ENCODE measurements at regions not wholly inside any gene's neighbourhood (a gene's known extent, or its start where the extent isn't known, plus 50 kb on each side); places are given as distances from the start of the nearest gene placed in this dataset.

DNA sequence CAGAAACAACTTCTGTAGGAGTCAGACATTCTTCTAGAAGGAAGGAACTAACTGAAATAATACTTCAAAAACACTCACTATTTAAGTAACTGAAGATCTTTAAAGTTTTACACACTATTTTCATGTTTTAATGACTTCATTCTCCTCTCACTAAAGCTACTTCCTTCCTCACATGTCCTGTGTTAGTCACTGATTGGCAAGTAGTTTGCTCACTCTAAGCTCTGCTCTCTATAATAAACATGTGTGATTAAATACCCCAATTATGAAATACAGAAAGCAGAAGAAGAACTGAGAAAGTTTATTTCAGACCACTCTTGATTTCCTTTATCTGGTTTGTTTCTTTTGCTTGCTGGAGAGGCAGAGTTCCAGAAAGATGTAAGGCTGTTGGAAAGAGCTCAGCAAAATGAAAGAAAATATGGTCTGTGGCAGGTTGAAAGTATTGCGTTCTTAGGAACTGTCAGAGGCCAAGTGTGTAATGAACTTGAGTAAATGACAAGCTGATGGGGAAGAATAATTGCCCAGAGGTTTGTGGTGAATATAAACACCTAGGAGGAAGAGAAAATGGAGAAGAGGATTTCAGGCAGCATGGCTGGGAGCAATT, 522.0 kb upstream of the SEL1L start:
- DNase-seq = no peak

DNA sequence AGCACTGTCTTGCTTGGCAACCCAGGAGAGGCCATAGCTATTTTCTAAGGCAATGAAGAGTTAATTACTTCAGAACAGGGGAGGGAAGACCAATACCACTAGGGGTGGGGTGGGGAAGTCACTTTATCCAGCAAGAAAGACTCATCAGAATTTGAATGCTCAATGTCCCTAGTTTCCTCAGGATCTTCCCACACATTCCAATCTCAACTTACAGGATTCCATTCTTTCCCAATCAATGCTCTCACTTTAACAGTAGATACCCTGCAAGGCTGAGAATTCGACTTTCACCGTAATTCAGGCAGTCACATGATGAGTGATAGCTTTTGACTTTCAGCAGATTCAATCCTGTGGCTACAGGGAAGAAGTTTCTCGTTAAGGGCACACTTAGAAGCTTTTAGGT, 526.6 kb upstream of the SEL1L start:
- no peak for DNase-seq

DNA sequence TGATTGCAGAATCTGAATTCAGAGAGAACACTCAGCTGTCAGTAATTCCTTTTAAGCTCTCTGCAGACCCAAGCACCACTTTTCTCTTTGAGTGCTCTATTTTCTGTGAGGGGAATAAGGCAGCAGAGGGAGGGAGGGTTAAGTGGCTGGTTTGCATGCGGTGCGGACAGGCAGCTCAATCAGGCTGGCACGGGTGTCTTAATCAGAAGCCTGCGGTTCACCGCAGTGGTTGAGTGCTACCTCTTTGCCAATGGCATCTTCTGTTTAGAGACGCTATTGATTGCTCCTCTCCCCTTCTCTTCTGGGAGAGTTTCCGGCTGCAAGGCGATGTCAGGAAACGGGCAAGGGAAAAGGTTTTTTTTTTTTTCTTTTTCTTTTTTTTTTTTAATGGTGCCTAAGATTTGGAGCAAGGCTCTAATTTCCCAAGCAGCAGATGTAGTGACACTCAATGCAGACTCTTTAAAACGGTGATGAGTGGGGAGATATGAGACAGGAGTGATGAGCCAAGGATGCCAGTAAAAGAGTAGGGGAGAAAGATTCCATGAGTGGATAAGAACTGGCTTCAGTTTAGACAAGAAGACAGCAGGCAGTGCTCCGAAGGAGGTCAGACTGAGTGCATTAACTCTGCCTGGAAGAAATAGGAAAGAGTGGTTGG, 533.7 kb upstream of the SEL1L start:
- no peak for DNase-seq

DNA sequence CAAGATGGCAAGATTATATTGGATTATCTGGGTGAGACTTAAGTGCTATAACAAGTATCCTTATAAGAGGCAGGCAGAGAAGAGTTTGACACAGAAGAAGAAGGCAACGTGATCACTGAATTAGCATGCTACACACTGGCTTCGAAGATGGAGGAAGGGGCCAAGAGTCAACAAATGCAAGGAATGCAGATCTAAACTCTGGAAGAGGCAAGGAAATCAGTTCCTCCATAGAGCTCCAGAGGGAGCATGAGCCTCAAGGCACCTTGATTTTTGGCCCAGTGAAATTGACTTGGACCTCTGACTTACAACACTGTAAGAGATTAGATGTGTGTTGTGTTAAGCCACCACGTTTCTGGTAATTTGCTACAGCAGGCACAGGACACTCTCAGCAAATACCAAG, 536.4 kb upstream of the SEL1L start:
- DNase-seq = no peak

GRCh38 chr14:82070753-82071152, 537.1 kb upstream of the SEL1L start:
- DNase-seq = no peak

DNA sequence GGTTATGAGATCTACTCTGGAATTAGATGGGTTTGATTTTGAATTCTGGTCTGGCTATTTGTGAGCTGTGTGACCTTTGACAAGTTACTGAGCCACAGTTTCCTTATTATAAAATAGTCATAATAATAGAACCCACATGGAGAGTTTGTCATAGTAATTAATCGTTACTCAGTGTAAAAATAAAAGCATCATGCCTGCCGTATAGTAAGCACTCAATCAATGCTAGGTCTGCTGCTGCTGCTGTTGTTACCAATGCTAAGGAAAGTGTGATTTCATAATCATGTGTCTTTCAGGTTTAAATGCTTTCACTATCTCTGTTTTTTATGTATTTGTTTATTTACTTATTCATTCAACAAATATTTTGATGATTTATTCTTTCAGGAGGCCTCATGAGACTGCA, 539.9 kb upstream of the SEL1L start:
- no peak for DNase-seq

DNA sequence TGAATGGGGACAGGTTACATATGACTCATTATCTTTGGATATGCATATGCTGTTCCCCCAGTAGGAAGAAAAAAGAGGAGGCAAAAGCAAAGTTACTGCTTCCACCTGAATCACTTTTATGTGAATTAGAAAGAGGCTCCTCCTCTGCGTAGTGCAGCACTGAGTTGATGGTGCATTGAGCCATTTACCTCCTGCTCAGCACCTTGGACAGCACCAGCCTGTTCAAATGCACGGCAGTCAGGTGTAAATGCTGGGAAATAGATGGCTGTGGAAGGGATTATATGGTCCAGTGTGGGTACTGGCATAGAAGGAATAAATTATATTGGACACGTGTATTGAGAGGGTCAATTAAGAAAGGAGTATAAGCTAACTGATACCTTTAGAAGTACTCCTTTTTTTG, 541.9 kb upstream of the SEL1L start:
- DNase-seq = no peak

GRCh38 chr14:82079553-82079952, 545.9 kb upstream of the SEL1L start:
- DNase-seq = no peak

DNA sequence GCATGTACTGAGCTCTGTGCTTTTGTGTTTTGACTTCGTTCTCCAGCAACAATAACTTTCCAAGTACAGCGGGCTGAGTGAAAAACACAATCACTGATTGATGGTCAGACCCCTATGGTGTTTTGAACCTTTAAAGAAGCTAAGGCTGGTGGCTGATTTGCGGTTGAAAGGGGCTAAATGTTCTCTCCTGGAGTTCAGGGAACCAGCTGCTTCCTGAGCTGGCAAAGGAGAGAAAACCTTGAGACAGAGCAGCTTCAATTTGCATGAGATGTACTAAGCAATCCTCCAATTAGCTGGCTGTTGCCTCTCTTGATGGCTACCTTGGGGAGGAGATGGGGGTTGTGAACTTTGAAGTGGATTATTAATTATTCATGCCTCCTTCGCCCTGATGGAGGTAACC, 546.7 kb upstream of the SEL1L start:
- DNase-seq = no peak

- DNase-seq = no peak
Measured at GRCh38 chr14:82084813-82085212, 551.2 kb upstream of the SEL1L start.

DNA sequence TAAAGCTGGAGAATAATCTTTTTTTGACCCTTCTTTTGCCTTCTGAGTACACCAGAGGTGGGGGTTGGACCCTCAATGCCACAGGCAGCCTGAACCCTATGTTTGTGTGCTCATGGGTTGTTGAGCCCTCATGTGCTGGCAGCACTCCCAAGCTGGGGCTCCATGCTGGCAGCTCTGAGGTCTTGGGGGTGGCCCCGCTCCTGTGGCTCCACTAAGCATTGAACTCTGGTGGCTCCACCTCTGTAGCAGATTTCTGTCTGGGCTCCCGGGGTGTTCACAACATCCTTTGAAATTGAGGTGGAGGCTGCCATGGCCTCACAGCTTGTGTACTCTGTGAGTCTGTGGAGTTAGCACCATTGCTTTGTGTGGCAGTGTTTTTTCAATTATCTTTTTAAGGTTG, 557.4 kb upstream of the SEL1L start:
- DNase-seq = no peak

DNA sequence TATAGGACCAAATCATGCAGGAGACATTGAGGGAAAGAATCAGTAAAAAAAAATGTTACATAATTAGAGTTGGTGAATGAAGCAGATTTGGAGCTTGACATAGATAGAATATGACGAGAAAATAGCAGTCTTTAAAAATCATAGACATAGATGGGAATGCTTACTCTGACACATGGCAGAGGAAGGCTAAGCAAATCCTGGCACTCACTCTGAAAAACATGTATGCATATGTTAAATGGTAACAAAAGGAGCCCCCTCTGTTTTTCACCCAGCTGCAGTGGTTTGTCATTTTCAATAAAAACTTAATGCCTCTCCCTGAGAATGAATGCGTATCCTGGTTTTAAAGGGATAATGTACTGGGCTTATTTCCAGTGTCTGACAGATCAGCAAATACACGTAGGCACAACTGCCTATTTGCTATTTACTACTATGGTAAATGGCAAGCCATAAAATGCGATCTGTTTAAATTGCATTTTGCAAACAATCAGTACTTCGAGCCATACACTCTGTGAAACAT, 561.2 kb upstream of the SEL1L start:
- no peak for DNase-seq

GRCh38 chr14:82104013-82104412, 570.4 kb upstream of the SEL1L start:
- no peak for DNase-seq

GRCh38 chr14:82112210-82112839, 578.7 kb upstream of the SEL1L start:
- DNase-seq = no peak

DNA sequence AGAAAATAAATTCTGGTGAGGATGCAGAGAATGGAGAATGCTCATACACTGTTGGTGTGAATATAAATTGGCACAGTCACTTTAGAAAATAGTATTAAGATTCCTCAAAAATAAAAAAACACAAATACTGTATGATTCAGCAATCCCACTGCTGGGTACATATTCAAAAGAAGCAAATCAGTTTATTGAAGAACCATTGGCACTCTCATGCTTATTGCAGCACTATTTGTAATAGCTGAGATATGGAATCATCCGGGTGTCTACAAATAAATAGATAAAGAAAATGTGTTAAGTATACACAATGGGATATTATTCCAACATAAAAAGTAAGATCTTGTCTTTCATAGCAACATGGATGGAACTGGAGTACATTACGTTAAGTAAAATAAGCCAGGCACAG, 579.4 kb upstream of the SEL1L start:
- DNase-seq = no peak

DNA sequence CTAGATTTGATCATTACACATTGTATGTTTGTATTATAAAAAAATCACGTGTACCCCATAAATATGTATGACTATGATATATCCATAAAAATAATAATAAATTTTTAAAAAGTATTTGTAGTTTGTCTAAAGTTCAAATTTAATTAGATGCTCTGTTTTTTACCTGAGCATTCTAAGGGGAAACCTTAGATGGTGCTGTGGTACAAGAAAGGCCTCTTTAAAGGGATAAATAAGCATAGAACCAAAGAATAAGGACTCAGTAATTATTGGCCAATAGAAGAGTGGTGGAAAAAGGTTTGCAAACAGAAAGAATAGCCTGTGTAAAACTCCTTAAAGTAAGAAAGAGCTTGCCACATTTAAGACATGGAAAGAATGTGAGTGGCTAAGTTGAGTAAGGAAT, 580.1 kb upstream of the SEL1L start:
- DNase-seq = no peak

- DNase-seq = no peak
Measured at GRCh38 chr14:82116721-82117120, 583.1 kb upstream of the SEL1L start.

GRCh38 chr14:82122655-82123054, 589.0 kb upstream of the SEL1L start:
- no peak for DNase-seq

- no peak for DNase-seq
Measured at GRCh38 chr14:82124511-82124910, 590.9 kb upstream of the SEL1L start.

DNA sequence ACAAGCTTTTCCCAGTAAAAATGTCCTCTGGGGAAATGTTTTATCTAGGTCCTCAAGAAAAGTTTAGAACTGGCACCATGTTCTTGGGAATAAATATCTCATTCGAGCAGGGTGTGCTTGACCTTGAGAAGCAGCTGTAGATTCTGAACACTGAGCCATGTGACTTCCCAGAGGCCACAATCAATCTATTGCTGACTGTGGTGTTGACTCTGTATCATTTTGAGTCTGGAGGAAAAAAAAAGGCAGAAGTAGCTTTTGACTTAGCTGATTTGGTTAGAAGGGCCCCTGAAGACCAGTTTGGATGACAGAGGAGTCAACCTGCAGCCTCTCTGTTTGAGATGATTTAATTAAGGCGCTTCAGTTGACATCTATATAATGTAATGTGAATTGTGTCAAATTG, 592.4 kb upstream of the SEL1L start:
- DNase-seq = no peak

DNA sequence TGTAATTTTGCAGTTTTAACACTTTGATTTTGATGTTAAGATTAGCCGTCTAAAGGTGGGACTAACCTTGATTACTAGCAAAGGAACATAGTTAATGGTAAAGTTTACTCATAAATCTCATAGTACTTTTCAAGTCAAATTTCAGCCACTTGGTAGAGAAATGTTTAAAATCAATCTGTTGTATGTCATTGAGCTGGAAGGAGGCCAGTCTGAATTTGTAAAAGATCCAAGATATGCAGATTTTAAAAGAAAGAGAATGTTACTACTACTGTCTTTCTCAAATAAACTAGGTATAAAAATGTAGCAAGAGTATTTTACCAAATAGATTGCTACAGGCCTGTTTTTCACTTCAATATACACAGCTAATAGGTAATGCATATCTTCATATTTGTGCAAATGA, 600.8 kb upstream of the SEL1L start:
- DNase-seq = no peak

DNA sequence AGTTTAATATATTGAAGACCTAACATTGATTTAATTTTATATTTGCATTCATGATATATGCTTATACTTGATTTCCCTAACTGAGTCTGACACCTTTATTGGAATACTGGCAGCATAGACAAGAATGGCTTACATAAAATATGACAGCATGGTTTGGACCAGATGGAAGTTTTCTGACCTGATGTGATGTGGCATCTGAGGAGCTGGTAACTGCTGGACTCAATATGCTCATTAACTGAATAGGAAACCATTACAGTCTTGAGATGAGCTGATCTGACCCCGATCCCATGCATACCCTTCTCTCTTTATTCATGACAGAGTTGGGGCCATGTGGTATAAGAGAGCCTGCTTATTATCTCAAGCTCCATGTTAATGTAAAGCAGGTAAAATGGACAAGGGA, 604.8 kb upstream of the SEL1L start:
- DNase-seq = no peak

DNA sequence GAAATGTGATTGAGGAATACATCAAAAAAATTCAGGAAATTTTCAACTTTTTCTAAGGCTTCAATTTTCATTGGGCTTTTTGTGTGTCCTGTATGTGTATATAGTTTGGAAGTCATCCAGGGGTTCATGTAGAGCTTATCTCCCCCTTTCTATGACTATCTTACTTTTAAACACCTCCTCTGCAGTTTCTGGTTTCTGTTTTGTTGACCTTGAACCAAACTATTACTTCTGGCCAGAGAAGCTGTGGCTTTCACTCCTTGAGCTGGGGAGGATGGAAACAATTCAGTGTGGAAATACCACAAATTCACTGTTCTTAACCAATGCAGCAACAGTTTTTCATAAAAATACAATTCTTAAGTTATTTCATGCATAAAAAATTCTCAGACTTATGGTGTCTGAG, 613.2 kb upstream of the SEL1L start:
- DNase-seq = no peak

GRCh38 chr14:82153689-82154088, 620.0 kb upstream of the SEL1L start:
- no peak for DNase-seq
